Small intestine (tissue), 7 donors: ENCODE measurements at regions not wholly inside any gene's neighbourhood (a gene's known extent, or its start where the extent isn't known, plus 50 kb on each side); places are given as distances from the start of the nearest gene placed in this dataset.

Source experiments
- DNase-seq, 2 donors: peaks; one replicate each; pipeline versions ENCODE4 v3.0.0 to v3.0.0-alpha.2; 2013
- FAIRE-seq: peaks from 2 replicates; lab custom pipeline; 2012; peaks lifted over from hg19 to GRCh38; lab: Jason Lieb, UNC
- H3K27ac ChIP-seq, 3 donors: one replicate each; pipeline ENCODE4 v1.5.1; 2013; ENCODE audit warnings: low read length in 2 of 3, mild to moderate bottlenecking in 2 of 3, control low read depth in 1 of 3, inconsistent platforms in 1 of 3, low read depth in 1 of 3, moderate library complexity in 1 of 3
- H3K27me3 ChIP-seq, 3 donors: one replicate each; pipeline ENCODE4 v1.6.1; 2013; ENCODE audit warnings: low read length in 3 of 3, inconsistent platforms in 1 of 3; ENCODE audit not compliant: control insufficient read depth in 3 of 3, insufficient read depth in 3 of 3
- H3K36me3 ChIP-seq, 3 donors: one replicate each; pipeline ENCODE4 v1.6.1; 2013; ENCODE audit warnings: low read length in 3 of 3, inconsistent platforms in 1 of 3, low read depth in 1 of 3, mild to moderate bottlenecking in 1 of 3, moderate library complexity in 1 of 3; ENCODE audit not compliant: control insufficient read depth in 3 of 3, insufficient read depth in 2 of 3
- H3K4me1 ChIP-seq, 3 donors: one replicate each; pipeline ENCODE4 v1.6.1; 2013; ENCODE audit warnings: low read length in 2 of 3, inconsistent platforms in 1 of 3, low read depth in 1 of 3, mild to moderate bottlenecking in 1 of 3, moderate library complexity in 1 of 3; ENCODE audit not compliant: control insufficient read depth in 3 of 3, insufficient read depth in 2 of 3
- H3K4me3 ChIP-seq, 3 donors: one replicate each; pipeline ENCODE4 v1.5.1; 2013; ENCODE audit warnings: low read length in 3 of 3, control low read depth in 1 of 3, inconsistent platforms in 1 of 3, low read depth in 1 of 3, mild to moderate bottlenecking in 1 of 3, moderate library complexity in 1 of 3
- H3K9me3 ChIP-seq, 2 donors: one replicate each; pipeline ENCODE4 v1.6.1; 2013; ENCODE audit warnings: low read depth in 1 of 2, low read length in 1 of 2; ENCODE audit not compliant: control insufficient read depth in 2 of 2, insufficient read depth in 1 of 2
- WGBS, 3 donors: extraction: QIAGEN DNeasy Blood & Tissue Kit; methylation state at CpG; one replicate each; pipeline ENCODE4 v1.1.7; 2013; 5-methylcytosine and 5-hydroxymethylcytosine counted together
- donor health status: healthy with polysubstance abuse.
- donor health status: control.
- donor health status: control.
- donor health status: Bipolar disorder and iron deficiency.
- donor health status: healthy.

DNA sequence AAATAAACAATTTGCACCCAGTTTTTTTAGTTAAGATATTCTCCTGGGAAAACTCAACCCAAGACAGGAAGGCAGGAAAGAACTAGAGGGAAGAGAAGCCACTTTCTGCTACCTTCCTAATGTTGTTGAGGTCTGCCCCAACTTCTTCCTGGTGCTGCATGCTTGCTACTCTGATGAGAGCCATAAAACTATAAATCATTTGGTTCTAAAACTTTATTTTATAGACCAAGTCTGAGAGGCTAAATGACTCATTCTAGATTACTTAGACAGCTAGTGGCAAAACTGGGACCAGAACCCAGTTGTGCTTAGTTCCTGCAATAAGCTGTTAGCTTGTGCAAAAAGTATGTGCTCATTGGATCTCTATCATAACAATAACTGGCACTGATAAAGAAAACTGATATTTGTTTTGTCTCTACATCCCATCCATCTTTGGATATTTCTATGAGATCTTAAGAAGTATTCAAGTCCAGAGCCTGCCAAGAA lies 344.9 kb upstream of the SLC14A2 start:
- DNase-seq (peak in 1 of 2 donors; percentile 16), FAIRE-seq (no peak)
- Histone ChIP-seq H3K36me3 (no peaks in the 10 kb centered on the region), H3K27me3 (no peaks in the 10 kb centered on the region), H3K9me3 (no peaks in the 10 kb centered on the region), H3K4me1 (no peaks in the 10 kb centered on the region), H3K4me3 (no peak overlapping the region), H3K27ac (no peak overlapping the region)

DNA sequence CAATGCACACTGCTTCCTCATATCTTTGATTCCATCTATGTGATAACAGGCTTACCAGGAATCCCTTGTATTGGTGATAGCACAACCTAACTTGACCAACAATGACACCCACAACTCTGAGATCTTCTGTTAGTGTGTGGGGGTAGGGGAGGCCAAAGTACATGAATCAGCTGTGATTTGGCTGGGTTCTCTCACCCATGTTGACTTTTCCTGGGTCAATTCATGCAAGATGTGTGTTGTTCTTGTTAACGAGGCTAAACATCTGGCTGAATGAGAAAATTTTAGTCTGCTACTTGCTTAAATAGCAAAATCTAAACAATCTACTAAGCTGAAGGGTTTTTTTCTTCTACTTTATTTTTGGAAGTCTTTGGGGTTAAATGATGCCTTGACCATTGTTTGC lies 341.2 kb upstream of the SLC14A2 start:
- H3K4me3 ChIP-seq, result no peak overlapping the region
- no peaks in the 10 kb centered on the region for H3K4me1 ChIP-seq
- FAIRE-seq (no peak), DNase-seq (no peak)
- H3K27ac ChIP-seq, result no peak overlapping the region
- H3K9me3 ChIP-seq, result no peaks in the 10 kb centered on the region
- H3K27me3 ChIP-seq, result no peaks in the 10 kb centered on the region
- WGBS, 3 donors, result 38 to 51% (median 50%) methylated on average over 1 of the region's 1 CpG
- no peaks in the 10 kb centered on the region for H3K36me3 ChIP-seq

DNA sequence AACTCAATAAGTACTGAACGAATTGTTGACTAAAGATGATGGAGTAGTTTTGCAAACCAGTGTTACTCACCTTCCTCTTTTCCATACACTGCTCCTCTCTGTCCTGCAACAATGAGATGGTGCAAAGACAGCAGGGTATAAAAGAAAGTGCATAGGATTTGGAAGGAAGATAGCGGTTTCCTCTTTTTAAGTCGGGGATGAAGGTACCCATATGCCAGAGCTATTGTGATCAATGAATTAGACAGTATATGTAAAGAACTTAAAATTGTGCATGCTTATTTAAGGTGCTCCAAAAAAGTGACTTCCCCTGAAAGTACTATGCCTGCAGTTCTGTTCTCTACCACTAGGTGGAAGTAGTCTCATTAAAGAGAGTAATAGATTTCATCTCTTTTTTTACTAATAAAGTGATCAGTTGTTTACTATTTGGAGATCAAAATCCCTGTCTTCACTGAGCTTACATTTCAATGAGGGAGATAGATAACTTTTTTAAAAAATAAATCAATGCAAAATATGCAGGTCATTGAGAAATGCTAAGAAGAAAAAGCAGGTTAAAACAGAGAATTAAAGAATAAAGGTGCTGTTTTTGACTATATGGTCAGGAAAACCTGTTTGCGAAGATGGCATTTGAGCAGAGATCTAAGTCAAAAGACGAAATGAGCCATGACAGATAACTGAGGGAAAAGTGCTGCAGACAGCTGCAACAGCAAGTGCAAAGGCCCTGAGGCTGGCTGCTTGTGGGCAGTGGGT lies 339.7 kb upstream of the SLC14A2 start:
- H3K4me1 ChIP-seq, result no peaks in the 10 kb centered on the region
- FAIRE-seq, result no peak
- no peaks in the 10 kb centered on the region for H3K9me3 ChIP-seq
- no peak overlapping the region for H3K4me3 ChIP-seq
- no peak overlapping the region for H3K27ac ChIP-seq
- H3K27me3 ChIP-seq, result no peaks in the 10 kb centered on the region
- peak; percentile 15 to 27 for DNase-seq
- 79 to 85% (median 81%) methylated on average over 5 of the region's 5 CpGs for WGBS, 3 donors
- no peaks in the 10 kb centered on the region for H3K36me3 ChIP-seq

DNA sequence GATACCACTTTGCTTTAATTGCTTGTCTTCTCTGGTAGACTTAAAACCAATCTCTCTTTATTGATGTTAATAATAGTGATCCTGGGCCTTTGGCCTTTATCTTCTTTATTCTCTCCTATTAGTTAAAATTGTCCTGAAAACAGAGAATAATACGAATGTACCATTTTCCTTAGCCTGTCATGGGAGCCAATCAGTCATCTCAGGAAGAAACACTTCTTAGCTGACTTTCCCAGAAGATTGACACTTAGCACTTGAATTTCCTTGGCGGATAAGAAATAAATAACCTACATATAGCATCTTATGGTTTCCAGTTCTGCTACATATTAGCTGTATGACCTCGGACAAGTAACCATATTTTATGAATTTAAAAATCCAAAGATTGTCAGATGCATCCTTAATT lies 338.4 kb upstream of the SLC14A2 start:
- Histone ChIP-seq H3K27ac (no peak overlapping the region), H3K4me1 (no peaks in the 10 kb centered on the region), H3K27me3 (peaks cover 0 to 4% (median 0%) of the 10 kb centered on the region in 3 donors), H3K9me3 (no peaks in the 10 kb centered on the region), H3K36me3 (no peaks in the 10 kb centered on the region), H3K4me3 (no peak overlapping the region)
- no peak for DNase-seq
- WGBS, 3 donors, result 92 to 96% (median 92%) methylated on average over 3 of the region's 3 CpGs
- no peak for FAIRE-seq

DNA sequence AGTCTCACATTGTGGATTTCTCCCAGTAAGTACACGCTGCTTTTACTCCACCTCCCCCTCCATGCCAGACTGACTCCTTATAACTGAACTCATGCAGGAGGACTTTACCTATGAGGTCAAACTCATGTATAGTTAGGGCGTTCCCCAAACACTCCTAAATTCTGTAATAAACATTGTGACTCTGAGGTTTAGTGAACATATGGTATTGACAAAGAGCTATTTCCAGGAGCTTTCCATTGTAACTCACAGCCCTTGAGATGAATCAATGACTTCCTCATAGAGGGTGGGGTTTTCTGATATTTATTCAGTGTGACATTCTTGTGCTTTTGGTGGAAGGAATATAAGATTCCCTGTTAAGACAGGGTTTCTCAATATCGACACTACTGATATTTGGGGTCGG lies 337.4 kb upstream of the SLC14A2 start:
- H3K27me3 ChIP-seq, result peaks cover 0 to 4% (median 0%) of the 10 kb centered on the region in 3 donors

DNA sequence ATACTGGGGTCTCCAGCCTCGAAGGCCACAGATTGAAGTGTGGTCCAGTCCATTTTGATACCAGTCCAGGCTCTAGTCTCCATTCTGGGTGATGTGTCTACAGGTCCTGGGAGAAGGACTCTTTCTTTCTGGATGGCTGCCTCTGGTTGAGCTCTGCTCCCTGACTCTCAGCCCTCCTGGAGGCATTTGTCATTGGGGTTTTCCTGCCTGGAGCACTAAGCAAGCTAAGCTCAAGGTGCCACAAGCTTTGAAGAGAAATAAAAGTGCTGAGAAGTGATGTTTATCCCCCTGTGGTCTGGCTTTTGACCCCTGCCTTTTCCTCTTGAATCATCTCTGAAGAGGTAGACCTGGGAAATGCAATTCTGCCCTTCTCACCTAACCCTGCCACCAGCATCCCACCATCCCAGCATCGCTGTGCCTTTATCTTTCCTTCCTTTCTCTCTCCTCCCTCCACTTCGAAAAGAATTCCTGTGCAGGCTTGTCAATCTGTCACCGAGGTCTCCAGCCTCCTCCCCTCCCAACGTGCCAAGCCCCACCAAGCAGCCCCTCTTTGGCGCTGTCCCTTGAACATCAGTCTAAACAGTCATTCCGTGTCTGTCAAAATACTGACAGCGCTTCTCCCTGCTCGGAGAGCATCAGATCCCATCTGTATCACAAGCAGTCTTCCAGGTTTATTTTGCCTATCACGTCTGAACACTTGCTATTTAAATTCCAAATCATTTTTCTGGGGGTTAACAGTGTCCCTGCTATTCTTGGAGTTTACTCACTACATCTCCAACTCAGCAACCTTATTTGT lies 334.6 kb upstream of the SLC14A2 start:
- FAIRE-seq (no peak), DNase-seq (no peak)
- no peak overlapping the region for H3K4me3 ChIP-seq
- no peak overlapping the region for H3K27ac ChIP-seq
- H3K27me3 ChIP-seq, result peaks cover 0 to 4% (median 0%) of the 10 kb centered on the region in 3 donors
- H3K9me3 ChIP-seq, result no peaks in the 10 kb centered on the region
- WGBS, 3 donors, result 81 to 87% (median 86%) methylated on average over 10 of the region's 10 CpGs
- H3K36me3 ChIP-seq, result no peaks in the 10 kb centered on the region
- H3K4me1 ChIP-seq, result no peaks in the 10 kb centered on the region

More for the DNA sequence above, 337.4 kb upstream of the SLC14A2 start:
- Histone ChIP-seq H3K4me3 (no peak overlapping the region), H3K36me3 (no peaks in the 10 kb centered on the region), H3K9me3 (no peaks in the 10 kb centered on the region), H3K27ac (no peak overlapping the region), H3K4me1 (no peaks in the 10 kb centered on the region)
- FAIRE-seq, result no peak
- WGBS, 3 donors, result 83 to 92% (median 87%) methylated on average over 4 of the region's 4 CpGs
- DNase-seq, result peak in 1 of 2 donors; percentile 8

DNA sequence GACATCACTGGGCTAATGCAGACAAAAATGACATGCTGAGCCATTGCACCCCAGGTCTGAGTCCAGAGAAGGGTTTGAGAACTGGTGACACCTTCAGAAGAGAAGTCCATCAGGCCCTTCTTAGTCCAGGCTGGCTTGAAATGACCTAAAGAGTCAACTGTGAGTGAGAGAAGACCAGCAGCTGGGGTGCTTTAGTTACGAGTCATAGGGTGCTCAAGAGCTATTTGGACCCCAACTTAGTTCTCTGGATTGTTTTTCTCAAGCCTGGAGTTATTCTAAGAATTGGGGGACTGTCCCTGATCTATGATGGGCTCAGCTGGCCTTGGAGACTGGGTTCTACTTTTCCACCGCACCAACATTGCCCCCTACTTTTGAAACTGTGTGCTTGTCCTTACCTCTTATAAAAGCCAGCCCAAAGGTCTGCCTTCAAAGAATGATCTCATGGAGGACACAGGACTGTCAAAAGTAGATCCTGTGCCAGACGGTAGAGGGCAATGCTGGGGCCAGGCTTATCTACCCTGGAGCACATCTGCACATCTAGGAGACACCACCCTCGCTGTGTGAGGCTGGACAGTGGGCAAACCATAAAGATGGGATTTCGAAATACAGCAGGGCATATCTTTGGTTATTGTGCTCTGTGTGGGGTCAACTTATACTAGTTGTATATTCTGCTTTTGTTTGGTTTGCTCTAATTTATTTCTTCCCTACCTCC lies 333.0 kb upstream of the SLC14A2 start:
- FAIRE-seq, result no peak

DNA sequence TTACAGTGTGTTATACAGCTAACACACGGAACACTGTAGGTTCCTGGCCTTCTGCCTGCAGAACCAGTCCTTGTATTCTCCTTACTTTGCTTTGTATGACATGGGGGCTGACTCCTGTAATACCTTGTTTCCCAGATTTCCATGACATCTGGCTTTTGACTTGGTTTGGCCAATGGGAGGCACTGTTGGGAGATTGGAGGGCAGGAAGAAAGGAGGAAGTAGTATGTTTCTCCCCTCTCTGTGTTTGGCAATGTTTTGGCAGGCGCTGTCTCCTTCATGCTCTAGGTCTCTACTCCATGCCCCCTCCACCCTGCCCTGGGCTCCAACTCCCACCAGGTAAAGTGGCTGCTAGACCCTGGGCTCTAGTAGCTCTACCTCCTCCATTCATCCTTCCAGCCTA lies 331.1 kb upstream of the SLC14A2 start:
- Histone ChIP-seq H3K4me3 (no peak overlapping the region), H3K9me3 (no peaks in the 10 kb centered on the region), H3K27ac (no peak overlapping the region), H3K4me1 (no peaks in the 10 kb centered on the region), H3K36me3 (no peaks in the 10 kb centered on the region), H3K27me3 (peaks cover 0 to 6% (median 0%) of the 10 kb centered on the region in 3 donors)
- FAIRE-seq (no peak), DNase-seq (no peak)
- 84 to 97% (median 93%) methylated on average over 2 of the region's 2 CpGs for WGBS, 3 donors

More for the DNA sequence above, 333.0 kb upstream of the SLC14A2 start:
- H3K36me3 ChIP-seq, result no peaks in the 10 kb centered on the region
- WGBS, 3 donors, result 70 to 74% (median 74%) methylated on average over 5 of the region's 5 CpGs
- H3K27me3 ChIP-seq, result peaks cover 0 to 4% (median 0%) of the 10 kb centered on the region in 3 donors
- no peaks in the 10 kb centered on the region for H3K4me1 ChIP-seq
- DNase-seq, result peak in 1 of 2 donors; percentile 22
- H3K27ac ChIP-seq, result no peak overlapping the region
- H3K9me3 ChIP-seq, result no peaks in the 10 kb centered on the region
- no peak overlapping the region for H3K4me3 ChIP-seq
